ENCODE measurements at regions not wholly inside any gene's neighbourhood (a gene's known extent, or its start where the extent isn't known, plus 50 kb on each side); places are given as distances from the start of the nearest gene placed in this dataset.
"Not testable (repeated sequence)": the region's sequence is repeated elsewhere in the genome, so short reads cannot be mapped to it uniquely, and the experiment has no call there.

DNA sequence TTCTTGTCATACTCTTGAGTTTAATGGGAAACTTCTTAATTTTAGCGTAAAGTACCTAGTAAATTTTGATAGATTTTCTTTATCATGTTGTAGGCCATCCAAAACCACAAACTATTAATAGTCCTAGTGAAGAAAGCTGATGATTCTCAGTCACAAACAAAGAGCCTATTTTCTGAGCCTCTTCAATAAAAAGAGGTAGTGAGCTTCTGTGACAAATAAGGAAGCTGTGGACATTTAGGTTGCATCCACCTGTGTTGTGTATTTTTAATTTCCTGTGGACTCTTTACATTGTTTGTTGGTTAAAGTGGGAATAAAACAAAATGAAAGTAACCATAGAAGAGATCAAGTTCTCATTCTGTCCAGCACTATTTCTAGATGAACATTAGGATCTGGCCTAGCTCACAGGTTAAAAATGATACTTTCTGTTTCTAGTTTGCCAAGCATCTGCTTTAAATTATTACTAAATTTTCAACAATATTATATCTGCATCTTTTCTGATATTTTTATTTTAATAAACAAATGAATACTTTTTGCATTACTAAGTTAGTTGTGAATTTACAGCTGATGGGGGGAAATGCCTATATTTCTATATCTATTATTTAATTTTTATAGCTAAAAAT, 702.2 kb upstream of the ADGRL4 start:
- Histone ChIP-seq H3K4me1 (ENCODE audit: control insufficient read depth, insufficient read depth, low read length) (no peaks in the 10 kb centered on the region), H3K36me3 (ENCODE audit: control insufficient read depth, insufficient read depth, low read length) (no peaks in the 10 kb centered on the region), H3K9ac (ENCODE audit: low read depth, low read length) (no peak overlapping the region), H3K27me3 (ENCODE audit: control insufficient read depth, insufficient read depth, low read length) (no peaks in the 10 kb centered on the region), H3K4me3 (ENCODE audit: low read depth, low read length) (no peak overlapping the region), H3K27ac (ENCODE audit: low read depth, low read length) (no peak overlapping the region), H3K9me3 (ENCODE audit: control insufficient read depth, insufficient read depth, low read length) (no peaks in the 10 kb centered on the region)

DNA sequence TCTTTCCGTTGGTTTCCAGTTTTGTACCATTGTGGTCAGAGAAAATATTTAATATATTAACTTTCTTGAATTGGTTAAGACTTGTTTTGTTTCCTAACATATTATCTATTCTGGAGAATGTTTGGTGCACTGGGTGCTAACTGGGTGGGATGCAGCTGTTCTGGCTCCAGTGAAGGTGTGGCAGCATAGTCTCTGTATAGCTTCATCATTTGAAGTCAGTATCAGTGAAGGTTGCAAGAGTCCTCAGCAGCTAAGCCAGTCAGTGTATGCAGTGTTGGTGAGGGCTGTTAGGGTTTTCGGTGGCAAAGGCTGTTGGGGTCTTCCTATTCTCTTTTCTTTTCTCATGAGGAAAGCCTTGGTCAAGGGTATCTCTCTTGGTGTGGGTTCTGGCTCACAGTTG, 698.7 kb upstream of the ADGRL4 start:
- Histone ChIP-seq H3K27ac (ENCODE audit: low read depth, low read length) (no peak overlapping the region), H3K27me3 (ENCODE audit: control insufficient read depth, insufficient read depth, low read length) (no peaks in the 10 kb centered on the region)

DNA sequence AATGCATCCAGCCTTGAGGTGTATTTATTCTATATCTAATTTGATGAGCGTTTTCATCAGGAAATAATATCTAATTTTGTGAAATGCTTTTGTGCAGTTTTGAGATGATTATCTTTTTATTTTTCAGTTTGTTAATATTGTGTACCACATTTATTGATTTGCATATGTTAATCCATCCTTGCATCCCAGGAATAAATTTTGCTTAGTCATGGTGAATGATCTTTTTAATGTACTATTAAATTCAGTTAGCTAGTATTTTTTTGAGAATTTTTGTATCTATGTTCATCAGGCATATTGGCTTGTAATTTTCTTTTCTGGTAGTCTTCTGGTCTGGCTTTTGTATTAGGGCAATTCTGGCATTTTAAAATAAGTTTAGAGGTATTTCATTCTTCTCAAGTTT, 697.5 kb upstream of the ADGRL4 start:
- no peaks in the 10 kb centered on the region for H3K4me1 ChIP-seq (ENCODE audit: control insufficient read depth, insufficient read depth, low read length)
- H3K27ac ChIP-seq (ENCODE audit: low read depth, low read length): no peak overlapping the region

More for the DNA sequence above, 698.7 kb upstream of the ADGRL4 start:
- no peaks in the 10 kb centered on the region for H3K9me3 ChIP-seq (ENCODE audit: control insufficient read depth, insufficient read depth, low read length)
- no peaks in the 10 kb centered on the region for H3K36me3 ChIP-seq (ENCODE audit: control insufficient read depth, insufficient read depth, low read length)
- no peaks in the 10 kb centered on the region for H3K4me1 ChIP-seq (ENCODE audit: control insufficient read depth, insufficient read depth, low read length)
- H3K9ac ChIP-seq (ENCODE audit: low read depth, low read length): no peak overlapping the region
- no peak overlapping the region for H3K4me3 ChIP-seq (ENCODE audit: low read depth, low read length)

DNA sequence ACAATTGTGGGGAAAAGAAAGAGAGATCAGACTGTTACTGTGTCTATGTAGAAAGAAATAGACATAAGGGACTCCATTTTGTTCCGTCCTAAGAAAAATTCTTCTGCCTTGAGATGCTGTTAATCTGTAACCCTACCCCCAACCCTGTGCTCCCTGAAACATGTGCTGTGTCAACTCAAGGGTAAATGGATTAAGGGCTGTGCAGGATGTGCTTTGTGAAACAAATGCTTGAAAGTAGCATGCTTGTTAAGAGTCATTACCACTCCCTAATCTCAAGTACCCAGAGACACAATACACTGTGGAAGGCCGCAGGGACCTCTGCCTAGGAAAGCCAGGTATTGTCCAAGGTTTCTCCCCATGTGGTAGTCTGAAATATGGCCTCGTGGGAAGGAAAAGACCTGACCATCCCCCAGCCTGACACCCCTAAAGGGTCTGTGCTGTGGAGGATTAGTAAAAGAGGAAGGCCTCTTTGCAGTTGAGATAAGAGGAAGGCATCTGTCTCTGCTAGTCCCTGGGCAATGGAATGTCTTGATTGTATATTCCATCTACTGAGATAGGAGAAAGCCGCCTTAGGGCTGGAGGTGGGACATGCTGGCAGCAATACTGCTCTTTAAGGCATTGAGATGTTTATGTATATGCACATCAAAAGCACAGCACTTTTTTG, 695.9 kb upstream of the ADGRL4 start:
- not testable (repeated sequence) for H3K36me3 ChIP-seq (ENCODE audit: control insufficient read depth, insufficient read depth, low read length); H3K9me3 ChIP-seq (ENCODE audit: control insufficient read depth, insufficient read depth, low read length); H3K4me3 ChIP-seq (ENCODE audit: low read depth, low read length); H3K9ac ChIP-seq (ENCODE audit: low read depth, low read length); H3K4me1 ChIP-seq (ENCODE audit: control insufficient read depth, insufficient read depth, low read length); H3K27me3 ChIP-seq (ENCODE audit: control insufficient read depth, insufficient read depth, low read length)
- peak overlapping the region; percentile 32 for H3K27ac ChIP-seq (ENCODE audit: low read depth, low read length)

More for the DNA sequence above, 697.5 kb upstream of the ADGRL4 start:
- H3K9ac ChIP-seq (ENCODE audit: low read depth, low read length): no peak overlapping the region
- H3K9me3 ChIP-seq (ENCODE audit: control insufficient read depth, insufficient read depth, low read length): no peaks in the 10 kb centered on the region
- H3K4me3 ChIP-seq (ENCODE audit: low read depth, low read length): no peak overlapping the region
- H3K36me3 ChIP-seq (ENCODE audit: control insufficient read depth, insufficient read depth, low read length): no peaks in the 10 kb centered on the region
- H3K27me3 ChIP-seq (ENCODE audit: control insufficient read depth, insufficient read depth, low read length): no peaks in the 10 kb centered on the region

DNA sequence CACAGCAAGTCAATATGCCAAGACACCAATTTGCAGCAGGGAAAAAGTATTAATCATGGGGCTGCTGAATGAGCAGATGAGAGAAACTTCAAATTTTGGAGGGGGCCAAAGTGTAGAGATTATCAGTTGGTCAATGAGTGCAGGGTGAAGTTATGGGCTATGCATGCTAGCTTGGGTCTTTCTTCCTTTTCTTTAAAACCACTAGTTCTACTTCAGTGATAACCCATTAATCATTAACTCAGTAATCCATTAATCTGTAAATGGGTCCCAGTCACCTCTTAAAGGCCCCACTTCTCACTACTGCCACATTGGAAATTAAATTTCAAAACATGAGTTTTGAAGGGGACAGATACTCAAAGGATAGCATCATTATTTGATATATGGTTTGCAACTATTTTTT, 688.6 kb upstream of the ADGRL4 start:
- Histone ChIP-seq H3K4me3 (ENCODE audit: low read depth, low read length) (no peak overlapping the region), H3K27ac (ENCODE audit: low read depth, low read length) (no peak overlapping the region), H3K27me3 (ENCODE audit: control insufficient read depth, insufficient read depth, low read length) (no peaks in the 10 kb centered on the region), H3K9ac (ENCODE audit: low read depth, low read length) (no peak overlapping the region), H3K4me1 (ENCODE audit: control insufficient read depth, insufficient read depth, low read length) (no peaks in the 10 kb centered on the region), H3K36me3 (ENCODE audit: control insufficient read depth, insufficient read depth, low read length) (no peaks in the 10 kb centered on the region), H3K9me3 (ENCODE audit: control insufficient read depth, insufficient read depth, low read length) (no peaks in the 10 kb centered on the region)

DNA sequence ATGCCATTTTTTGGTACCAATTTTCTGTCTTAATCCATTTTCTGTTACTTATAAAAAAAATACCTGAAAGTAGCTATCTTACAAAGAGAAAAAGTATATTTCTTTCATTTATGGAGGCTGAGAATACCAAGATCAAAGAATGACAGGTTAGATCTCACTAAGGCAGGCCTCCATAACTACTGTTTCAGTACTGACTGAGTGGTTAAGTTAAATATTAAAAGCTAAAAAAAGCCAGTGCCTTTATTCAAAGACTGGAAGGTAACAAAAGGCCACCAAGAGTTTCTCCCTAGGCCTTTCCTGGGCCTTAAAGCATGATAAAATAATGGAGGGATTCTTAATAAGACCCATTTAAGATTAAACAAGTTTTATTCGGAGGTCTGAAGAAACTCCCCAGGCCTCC, 687.7 kb upstream of the ADGRL4 start:
- H3K27me3 ChIP-seq (ENCODE audit: control insufficient read depth, insufficient read depth, low read length): no peaks in the 10 kb centered on the region
- H3K27ac ChIP-seq (ENCODE audit: low read depth, low read length): no peak overlapping the region
- no peaks in the 10 kb centered on the region for H3K36me3 ChIP-seq (ENCODE audit: control insufficient read depth, insufficient read depth, low read length)
- no peak overlapping the region for H3K9ac ChIP-seq (ENCODE audit: low read depth, low read length)
- no peaks in the 10 kb centered on the region for H3K9me3 ChIP-seq (ENCODE audit: control insufficient read depth, insufficient read depth, low read length)
- no peak overlapping the region for H3K4me3 ChIP-seq (ENCODE audit: low read depth, low read length)
- peaks cover under 1% of the 10 kb centered on the region; the same call in 1 of the 2 replicates for H3K4me1 ChIP-seq (ENCODE audit: control insufficient read depth, insufficient read depth, low read length)

DNA sequence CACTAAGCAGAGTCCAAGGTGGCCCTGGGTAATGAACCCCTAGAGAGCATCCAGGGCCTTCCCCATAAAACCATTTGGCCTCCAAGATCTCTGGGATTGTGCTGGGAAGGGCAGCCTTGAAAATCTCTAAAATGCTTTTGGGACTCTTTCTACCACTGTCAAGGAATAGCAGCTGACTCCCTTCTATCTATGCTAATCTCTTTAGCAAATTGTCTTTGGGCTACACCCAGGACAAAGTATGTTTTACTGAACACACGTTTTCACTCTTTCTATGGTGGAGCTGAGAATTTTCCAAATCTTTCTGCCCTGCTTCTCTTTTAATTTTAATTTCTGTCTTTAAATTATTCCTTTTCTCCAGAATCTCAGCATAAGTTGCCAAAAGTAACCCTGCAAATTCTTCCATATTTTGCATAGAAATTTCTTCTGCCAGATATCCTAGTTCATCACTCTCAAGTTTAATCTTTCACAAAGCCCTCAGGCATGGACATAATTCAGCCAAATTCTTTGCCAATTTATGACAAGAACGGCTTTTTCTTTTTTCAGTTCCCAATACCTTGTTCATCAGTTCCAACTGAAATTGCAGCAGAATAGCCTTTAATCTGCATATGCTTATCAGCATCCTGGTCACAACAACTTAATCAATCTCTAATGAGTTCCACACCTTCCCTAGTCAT, 687.0 kb upstream of the ADGRL4 start:
- Histone ChIP-seq H3K4me1 (ENCODE audit: control insufficient read depth, insufficient read depth, low read length) (peaks cover 6% of the 10 kb centered on the region; the same call in 1 of the 2 replicates), H3K9ac (ENCODE audit: low read depth, low read length) (no peak overlapping the region), H3K27me3 (ENCODE audit: control insufficient read depth, insufficient read depth, low read length) (no peaks in the 10 kb centered on the region), H3K9me3 (ENCODE audit: control insufficient read depth, insufficient read depth, low read length) (no peaks in the 10 kb centered on the region), H3K27ac (ENCODE audit: low read depth, low read length) (no peak overlapping the region), H3K4me3 (ENCODE audit: low read depth, low read length) (no peak overlapping the region), H3K36me3 (ENCODE audit: control insufficient read depth, insufficient read depth, low read length) (no peaks in the 10 kb centered on the region)

DNA sequence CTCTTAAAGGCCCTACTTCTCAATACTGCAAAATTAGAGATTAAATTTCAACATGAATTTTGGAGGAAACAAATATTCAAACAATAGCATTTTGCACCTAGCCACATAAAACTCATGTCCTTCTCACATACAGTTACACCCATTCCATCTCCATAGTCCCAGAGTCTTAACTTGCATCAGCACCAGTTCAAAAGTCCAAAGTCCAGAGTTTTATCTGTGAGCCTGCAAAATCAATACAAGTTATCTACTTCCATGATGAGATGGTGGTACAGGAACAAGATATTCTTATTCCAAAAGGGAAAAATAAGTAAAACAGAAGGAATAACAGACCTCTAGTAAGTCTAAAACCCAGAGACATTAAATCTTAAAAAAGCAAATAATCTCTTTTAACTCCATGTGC, 686.0 kb upstream of the ADGRL4 start:
- H3K9me3 ChIP-seq (ENCODE audit: control insufficient read depth, insufficient read depth, low read length): no peaks in the 10 kb centered on the region
- no peaks in the 10 kb centered on the region for H3K27me3 ChIP-seq (ENCODE audit: control insufficient read depth, insufficient read depth, low read length)
- no peaks in the 10 kb centered on the region for H3K36me3 ChIP-seq (ENCODE audit: control insufficient read depth, insufficient read depth, low read length)
- peaks cover 6% of the 10 kb centered on the region; the same call in 1 of the 2 replicates for H3K4me1 ChIP-seq (ENCODE audit: control insufficient read depth, insufficient read depth, low read length)
- no peak overlapping the region for H3K9ac ChIP-seq (ENCODE audit: low read depth, low read length)
- no peak overlapping the region for H3K4me3 ChIP-seq (ENCODE audit: low read depth, low read length)
- H3K27ac ChIP-seq (ENCODE audit: low read depth, low read length): no peak overlapping the region

DNA sequence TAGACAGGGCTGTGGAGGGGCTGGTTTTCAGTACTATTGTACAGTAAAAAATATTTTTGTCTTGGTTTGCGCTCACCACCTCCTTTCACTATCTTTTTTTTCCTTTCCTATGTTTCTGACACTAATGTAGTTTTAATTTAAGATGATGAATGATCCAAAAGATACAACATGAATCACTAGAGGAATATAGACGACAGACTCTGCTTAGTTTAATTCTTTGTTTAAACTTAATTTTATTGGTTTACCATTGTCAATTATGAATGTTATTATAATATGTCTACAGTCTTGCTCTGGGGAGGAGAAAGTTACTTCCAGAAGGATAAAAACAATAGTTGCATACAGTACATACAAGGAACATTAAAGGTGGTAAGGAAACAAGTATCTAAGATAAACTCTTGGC, 682.4 kb upstream of the ADGRL4 start:
- H3K9me3 ChIP-seq (ENCODE audit: control insufficient read depth, insufficient read depth, low read length): no peaks in the 10 kb centered on the region
- no peaks in the 10 kb centered on the region for H3K36me3 ChIP-seq (ENCODE audit: control insufficient read depth, insufficient read depth, low read length)
- no peak overlapping the region for H3K9ac ChIP-seq (ENCODE audit: low read depth, low read length)
- peaks cover 6% of the 10 kb centered on the region; the same call in 1 of the 2 replicates for H3K4me1 ChIP-seq (ENCODE audit: control insufficient read depth, insufficient read depth, low read length)
- H3K27me3 ChIP-seq (ENCODE audit: control insufficient read depth, insufficient read depth, low read length): no peaks in the 10 kb centered on the region
- no peak overlapping the region for H3K27ac ChIP-seq (ENCODE audit: low read depth, low read length)
- no peak overlapping the region for H3K4me3 ChIP-seq (ENCODE audit: low read depth, low read length)

DNA sequence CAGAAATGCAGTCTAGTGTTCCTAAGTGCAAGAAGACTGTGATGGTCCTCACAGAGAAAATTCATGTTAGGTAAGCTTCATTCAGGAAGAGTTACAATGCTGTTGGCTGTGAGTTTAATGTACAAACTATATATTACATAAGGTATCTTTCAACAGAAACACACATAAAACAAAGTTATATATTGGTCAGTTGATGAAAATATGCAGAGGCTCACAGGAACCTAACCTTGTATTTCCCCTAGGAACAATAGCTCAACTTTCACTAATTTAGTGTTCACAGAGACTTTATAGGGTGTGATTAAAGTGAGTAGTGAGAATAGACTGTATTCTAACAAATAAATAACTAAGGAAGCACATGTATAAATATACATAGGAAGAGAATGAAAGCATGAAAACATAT, 676.9 kb upstream of the ADGRL4 start:
- H3K27ac ChIP-seq (ENCODE audit: low read depth, low read length): no peak overlapping the region
- H3K27me3 ChIP-seq (ENCODE audit: control insufficient read depth, insufficient read depth, low read length): no peaks in the 10 kb centered on the region
- no peaks in the 10 kb centered on the region for H3K36me3 ChIP-seq (ENCODE audit: control insufficient read depth, insufficient read depth, low read length)
- no peak overlapping the region for H3K4me3 ChIP-seq (ENCODE audit: low read depth, low read length)
- H3K9me3 ChIP-seq (ENCODE audit: control insufficient read depth, insufficient read depth, low read length): no peaks in the 10 kb centered on the region
- no peaks in the 10 kb centered on the region for H3K4me1 ChIP-seq (ENCODE audit: control insufficient read depth, insufficient read depth, low read length)
- no peak overlapping the region for H3K9ac ChIP-seq (ENCODE audit: low read depth, low read length)

DNA sequence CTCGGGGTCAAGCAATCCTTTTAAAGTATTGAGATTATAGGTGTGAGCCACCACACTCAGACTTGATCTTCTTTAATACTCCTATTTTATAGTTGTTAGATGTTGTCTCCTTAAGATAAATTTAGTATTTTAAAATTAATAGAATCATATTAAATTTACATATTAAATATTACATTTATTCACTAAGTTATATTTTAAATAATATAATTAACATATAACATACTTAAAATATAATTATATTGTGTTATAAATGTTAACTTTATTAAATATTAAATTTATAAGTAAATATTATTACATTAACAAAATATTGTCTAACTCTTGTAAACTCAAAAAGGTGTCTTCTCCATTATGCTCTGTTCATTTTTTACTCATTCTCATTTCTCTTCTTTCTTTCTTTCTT, 675.9 kb upstream of the ADGRL4 start:
- Histone ChIP-seq H3K9me3 (ENCODE audit: control insufficient read depth, insufficient read depth, low read length) (no peaks in the 10 kb centered on the region; the same call in 1 of the 2 replicates), H3K9ac (ENCODE audit: low read depth, low read length) (no peak overlapping the region), H3K36me3 (ENCODE audit: control insufficient read depth, insufficient read depth, low read length) (no peaks in the 10 kb centered on the region), H3K27me3 (ENCODE audit: control insufficient read depth, insufficient read depth, low read length) (no peaks in the 10 kb centered on the region), H3K27ac (ENCODE audit: low read depth, low read length) (no peak overlapping the region), H3K4me1 (ENCODE audit: control insufficient read depth, insufficient read depth, low read length) (no peaks in the 10 kb centered on the region), H3K4me3 (ENCODE audit: low read depth, low read length) (no peak overlapping the region)

All from HUES48 (cell line).